RWPE2 (cell line): ENCODE measurements at regions not wholly inside any gene's neighbourhood (a gene's known extent, or its start where the extent isn't known, plus 50 kb on each side); places are given as distances from the start of the nearest gene placed in this dataset.
A peak's percentile ranks its signal among the peaks of the same experiment; 100 is the strongest.

Source experiments
- ATAC-seq: fragments of 200-7000 bp; cut with Tn5 transposase; 3 replicates; pipeline ENCODE4 v1.9.1; 2021; ENCODE audit warnings: low read depth
- DNase-seq: peaks from one replicate; pipeline ENCODE4 v3.0.0-alpha.2; 2020; ENCODE audit warnings: low spot score
- H3K27ac ChIP-seq: fragments of 450-650 bp; 2 replicates; pipeline ENCODE4 v1.5.1; 2017; ENCODE audit warnings: mild to moderate bottlenecking; ENCODE audit not compliant: poor library complexity, severe bottlenecking
- H3K27me3 ChIP-seq: fragments of 250-450 bp; sonication (Bioruptor Pico); 2 replicates; pipeline ENCODE4 v1.5.1; 2021; ENCODE audit warnings: mild to moderate bottlenecking, moderate library complexity; ENCODE audit not compliant: insufficient read depth, poor library complexity, severe bottlenecking
- H3K36me3 ChIP-seq: fragments of 250-450 bp; sonication (Bioruptor Pico); 2 replicates; pipeline ENCODE4 v1.5.1; 2020; ENCODE audit warnings: low read depth, mild to moderate bottlenecking, moderate library complexity
- H3K4me1 ChIP-seq: fragments of 250-450 bp; sonication (Bioruptor Pico); 2 replicates; pipeline ENCODE4 v1.5.1; 2021; ENCODE audit warnings: mild to moderate bottlenecking, moderate library complexity; ENCODE audit not compliant: insufficient read depth, poor library complexity, severe bottlenecking
- H3K4me3 ChIP-seq: fragments of 250-450 bp; sonication (Bioruptor Pico); 2 replicates; pipeline ENCODE4 v1.5.1; 2021; ENCODE audit warnings: mild to moderate bottlenecking, moderate library complexity; ENCODE audit not compliant: severe bottlenecking
- H3K9me3 ChIP-seq: fragments of 250-450 bp; sonication (Bioruptor Pico); 2 replicates; pipeline ENCODE4 v1.5.1; 2021; ENCODE audit warnings: mild to moderate bottlenecking, moderate library complexity; ENCODE audit not compliant: severe bottlenecking
- CTCF ChIP-seq: fragments of 450-650 bp; IDR thresholded peaks from one replicate; pipeline ENCODE4 v1.5.1; 2017; ENCODE audit warnings: mild to moderate bottlenecking, moderate library complexity; ENCODE audit not compliant: poor library complexity, severe bottlenecking

DNA sequence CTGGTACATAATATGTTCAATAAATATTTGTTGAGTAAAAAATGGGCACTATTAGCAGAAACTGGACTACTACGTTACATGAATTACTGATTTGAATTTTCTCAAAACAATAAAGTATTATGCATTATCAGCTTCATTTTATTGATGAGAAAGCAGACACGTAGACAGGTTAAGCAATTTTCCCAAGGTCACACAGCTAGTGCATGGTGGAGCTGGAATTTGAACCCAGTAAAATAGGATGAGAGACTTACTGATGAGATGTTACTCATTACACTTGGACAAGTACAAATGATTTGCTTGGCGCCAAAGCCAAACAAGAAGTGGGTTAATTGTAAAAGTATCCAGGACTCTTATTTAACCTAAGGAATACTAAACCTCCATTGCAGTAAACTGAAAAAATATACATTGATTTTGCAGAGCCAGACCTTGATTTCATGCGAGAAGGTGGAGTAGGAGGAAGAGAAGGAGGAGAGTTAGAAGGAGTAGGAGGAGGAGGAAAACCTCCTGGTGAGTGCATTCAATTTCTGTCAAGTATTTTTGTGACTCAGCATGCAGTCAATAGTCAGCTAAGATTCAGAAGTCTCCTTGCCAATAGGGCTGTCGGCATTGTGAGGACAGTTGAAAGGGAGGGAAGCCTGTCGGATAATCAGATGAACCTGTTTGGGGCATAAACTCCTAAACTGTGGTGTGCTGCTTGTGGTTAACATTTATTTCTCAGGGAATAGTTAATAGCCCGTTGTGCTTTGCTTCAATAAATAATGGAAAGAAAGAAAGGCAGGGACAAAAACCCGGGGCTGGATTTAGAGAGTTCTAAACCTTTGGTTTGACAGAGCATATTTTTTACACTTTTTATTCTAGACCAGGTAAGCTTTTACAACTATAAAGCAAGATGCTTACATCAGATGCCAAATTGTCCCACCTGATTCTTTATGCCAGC is 77.0 kb upstream of the TACR1 start:
- no peaks in the 10 kb centered on the region for H3K36me3 ChIP-seq
- no peak for TF ChIP-seq CTCF
- ATAC-seq (peak; percentile 87), DNase-seq (no peak)
- H3K4me1 ChIP-seq = no peaks in the 10 kb centered on the region
- no peaks in the 10 kb centered on the region for H3K9me3 ChIP-seq
- H3K27me3 ChIP-seq = no peaks in the 10 kb centered on the region
- H3K4me3 ChIP-seq = no peak overlapping the region
- no peak overlapping the region for H3K27ac ChIP-seq

DNA sequence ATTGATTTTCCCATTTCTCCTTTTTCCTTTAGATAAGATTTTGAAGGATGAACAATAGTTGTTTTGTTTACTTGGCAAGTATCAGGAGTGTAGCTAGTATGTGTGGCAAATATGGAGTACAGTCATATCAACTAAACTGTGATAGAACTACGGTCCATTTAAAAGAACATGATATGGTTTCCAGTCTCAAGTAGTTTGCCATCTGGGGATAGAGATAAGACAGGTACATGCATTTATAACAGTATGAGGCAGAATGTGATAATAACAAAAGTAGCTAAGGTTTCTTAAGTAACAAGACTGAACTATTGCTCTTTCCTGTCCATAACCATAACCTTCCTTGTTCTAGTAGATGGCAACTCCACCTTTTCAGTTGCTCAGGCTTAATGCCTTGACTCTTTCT is 75.6 kb upstream of the TACR1 start:
- Histone ChIP-seq H3K27me3 (no peaks in the 10 kb centered on the region), H3K36me3 (no peaks in the 10 kb centered on the region), H3K9me3 (no peaks in the 10 kb centered on the region), H3K27ac (no peak overlapping the region), H3K4me3 (no peak overlapping the region), H3K4me1 (no peaks in the 10 kb centered on the region)
- no peak for TF ChIP-seq CTCF
- ATAC-seq (no peak), DNase-seq (no peak)

DNA sequence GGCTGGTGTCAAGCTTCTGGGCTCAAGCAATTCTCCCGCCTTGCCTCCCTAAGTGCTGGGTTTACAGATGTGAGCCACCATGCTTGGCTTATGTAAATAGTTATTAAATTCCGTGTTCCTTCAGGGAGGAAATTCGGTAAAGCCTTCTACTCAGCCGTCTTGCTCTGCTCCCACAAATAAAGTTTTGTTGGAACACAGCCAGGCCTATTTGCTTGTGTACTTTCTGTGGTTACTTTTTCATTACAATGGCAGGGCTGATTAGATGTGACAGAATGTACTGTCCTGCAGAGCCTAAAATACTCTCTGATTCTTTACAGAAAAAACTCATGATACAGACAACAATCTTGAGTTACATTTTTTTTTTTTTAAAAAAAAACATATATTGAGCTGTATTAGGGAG is 68.8 kb upstream of the TACR1 start:
- no peak for ATAC-seq
- no peak for DNase-seq
- Histone ChIP-seq H3K4me3 (no peak overlapping the region), H3K27me3 (no peaks in the 10 kb centered on the region), H3K27ac (no peak overlapping the region), H3K4me1 (no peaks in the 10 kb centered on the region), H3K9me3 (no peaks in the 10 kb centered on the region), H3K36me3 (no peaks in the 10 kb centered on the region)
- no peak for TF ChIP-seq CTCF

DNA sequence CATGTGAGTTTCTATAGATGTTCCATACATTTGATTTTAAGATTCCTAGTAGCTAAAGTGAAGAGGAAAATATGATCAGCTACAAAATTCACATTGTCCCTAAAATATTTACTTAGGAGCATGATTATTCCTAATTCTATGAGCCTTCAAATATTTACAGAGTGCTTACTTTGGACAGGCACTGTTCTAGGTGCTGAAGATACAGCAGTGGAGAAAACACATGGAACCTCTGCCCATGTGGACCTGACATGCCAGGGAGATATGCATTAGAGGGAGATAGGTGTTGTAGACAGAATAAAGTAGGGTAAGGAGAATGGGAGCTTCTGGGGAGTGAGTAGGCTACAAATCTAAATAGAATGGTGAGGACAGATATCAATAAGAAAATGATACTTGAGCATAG is 62.6 kb upstream of the TACR1 start:
- no peaks in the 10 kb centered on the region for H3K36me3 ChIP-seq
- H3K9me3 ChIP-seq = peaks cover 5% of the 10 kb centered on the region
- no peaks in the 10 kb centered on the region for H3K27me3 ChIP-seq
- no peak for DNase-seq
- TF ChIP-seq CTCF = no peak
- no peak overlapping the region for H3K4me3 ChIP-seq
- H3K4me1 ChIP-seq = no peaks in the 10 kb centered on the region
- no peak for ATAC-seq
- H3K27ac ChIP-seq = no peak overlapping the region

DNA sequence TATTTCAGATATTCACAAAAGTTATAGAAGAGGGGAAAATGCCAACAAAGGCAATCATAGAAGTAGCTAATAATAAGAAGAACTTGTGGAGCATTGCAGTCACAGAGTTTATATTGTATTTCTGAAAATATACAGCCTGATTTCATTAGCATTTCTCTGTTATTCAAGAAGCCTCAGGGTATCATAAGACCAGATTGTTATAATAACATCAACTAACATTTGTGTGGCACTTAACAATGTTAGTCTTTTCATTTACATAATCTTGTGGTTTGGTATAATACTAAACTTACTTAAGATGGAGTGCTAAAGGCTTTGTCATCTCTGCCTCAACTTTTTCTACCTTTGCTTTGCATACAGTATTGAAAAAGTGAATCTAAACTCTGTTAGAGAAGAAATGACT is 61.6 kb upstream of the TACR1 start:
- Histone ChIP-seq H3K27me3 (no peaks in the 10 kb centered on the region), H3K27ac (no peak overlapping the region), H3K4me3 (no peak overlapping the region), H3K9me3 (peaks cover 5% of the 10 kb centered on the region), H3K4me1 (no peaks in the 10 kb centered on the region), H3K36me3 (no peaks in the 10 kb centered on the region)
- no peak for TF ChIP-seq CTCF
- no peak for DNase-seq
- ATAC-seq = no peak
